ENCODE measurements at regions not wholly inside any gene's neighbourhood (a gene's known extent, or its start where the extent isn't known, plus 50 kb on each side); places are given as distances from the start of the nearest gene placed in this dataset.

GRCh38 chr5:81820863-81821262 lies 70.0 kb upstream of the SSBP2 start:
- DNase-seq (ENCODE audit: extremely low read depth, low read depth) = no peak
- H3K4me3 ChIP-seq (replicated peaks; ENCODE audit: low read depth, low read length) = no peak overlapping the region
- no peak for TF ChIP-seq CTCF (IDR thresholded peaks at IDR 0.05; ENCODE audit: low read depth, low read length, missing control alignments)

- no peak for DNase-seq (ENCODE audit: extremely low read depth, low read depth)
- H3K4me3 ChIP-seq (replicated peaks; ENCODE audit: low read depth, low read length) = no peak overlapping the region
- TF ChIP-seq CTCF (IDR thresholded peaks at IDR 0.05; ENCODE audit: low read depth, low read length, missing control alignments) = no peak
Observed at GRCh38 chr5:81820318-81820636, 69.4 kb upstream of the SSBP2 start.

- no peak for DNase-seq (ENCODE audit: extremely low read depth, low read depth)
Observed at GRCh38 chr5:81819556-81820317, 68.8 kb upstream of the SSBP2 start.

GRCh38 chr5:81817980-81818379 lies 67.1 kb upstream of the SSBP2 start:
- no peak for TF ChIP-seq CTCF (IDR thresholded peaks at IDR 0.05; ENCODE audit: low read depth, low read length, missing control alignments)
- DNase-seq (ENCODE audit: extremely low read depth, low read depth) = no peak
- H3K4me3 ChIP-seq (replicated peaks; ENCODE audit: low read depth, low read length) = no peak overlapping the region

More at GRCh38 chr5:81819556-81820317, 68.8 kb upstream of the SSBP2 start:
- no peak overlapping the region for H3K4me3 ChIP-seq (replicated peaks; ENCODE audit: low read depth, low read length)
- no peak for TF ChIP-seq CTCF (IDR thresholded peaks at IDR 0.05; ENCODE audit: low read depth, low read length, missing control alignments)

- no peak overlapping the region for H3K4me3 ChIP-seq (replicated peaks; ENCODE audit: low read depth, low read length)
- no peak for TF ChIP-seq CTCF (IDR thresholded peaks at IDR 0.05; ENCODE audit: low read depth, low read length, missing control alignments)
- no peak for DNase-seq (ENCODE audit: extremely low read depth, low read depth)
Observed at GRCh38 chr5:81817086-81817485, 66.2 kb upstream of the SSBP2 start.

- no peak overlapping the region for H3K4me3 ChIP-seq (replicated peaks; ENCODE audit: low read depth, low read length)
- no peak for TF ChIP-seq CTCF (IDR thresholded peaks at IDR 0.05; ENCODE audit: low read depth, low read length, missing control alignments)
- DNase-seq (ENCODE audit: extremely low read depth, low read depth) = no peak
Observed at GRCh38 chr5:81815321-81815720, 64.4 kb upstream of the SSBP2 start.

- no peak for TF ChIP-seq CTCF (IDR thresholded peaks at IDR 0.05; ENCODE audit: low read depth, low read length, missing control alignments)
- H3K4me3 ChIP-seq (replicated peaks; ENCODE audit: low read depth, low read length) = no peak overlapping the region
- no peak for DNase-seq (ENCODE audit: extremely low read depth, low read depth)
Observed at GRCh38 chr5:81808106-81808505, 57.2 kb upstream of the SSBP2 start.
